T47D (cell line): ENCODE measurements at regions not wholly inside any gene's neighbourhood (a gene's known extent, or its start where the extent isn't known, plus 50 kb on each side); places are given as distances from the start of the nearest gene placed in this dataset.

ENCODE experiments used
- DNase-seq, 2 experiments: peaks; one replicate each; pipeline versions ENCODE4 v3.0.0 to v3.0.0-alpha.2; 2011 to 2012; ENCODE audit warnings: low read depth in 1 of 2, low spot score in 1 of 2
- JUND ChIP-seq: IDR thresholded peaks from 2 replicates; pipeline ENCODE4 v1.6.1; 2012; ENCODE audit warnings: low read depth
- in situ Hi-C: cut with HindIII; loops from 2 replicates; pipeline ENCODE4 v1.10.0; 2016; ENCODE audit warnings: low sequenced_read_pairs, low pct_unique_long_range_greater_than_20kb

GRCh38 chr13:56189978-56190377, 950.7 kb upstream of the PRR20A start:
- DNase-seq, result no peak
- TF ChIP-seq JUND, result no peak
- in situ Hi-C loops, result no loop called here

DNA sequence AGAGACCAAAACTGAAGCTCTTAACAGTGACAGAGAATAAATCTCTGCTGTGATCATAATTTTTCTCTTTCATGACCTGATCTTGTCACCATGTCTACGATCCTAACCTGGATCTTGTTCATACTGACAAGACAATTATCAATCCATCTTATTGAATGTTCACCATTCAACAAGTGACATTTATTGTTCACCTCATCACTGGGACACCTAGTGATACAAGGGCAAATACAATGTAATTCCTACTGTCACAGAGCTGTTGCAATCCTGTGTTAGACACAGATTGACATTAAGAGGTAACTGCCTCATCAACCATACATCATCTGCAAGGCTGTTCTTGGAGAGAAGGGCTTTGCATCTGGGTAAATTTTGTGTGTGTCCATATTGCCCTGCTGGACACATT, 942.4 kb upstream of the PRR20A start:
- no peak for DNase-seq
- no peak for TF ChIP-seq JUND
- in situ Hi-C loops, result no loop called here

DNA sequence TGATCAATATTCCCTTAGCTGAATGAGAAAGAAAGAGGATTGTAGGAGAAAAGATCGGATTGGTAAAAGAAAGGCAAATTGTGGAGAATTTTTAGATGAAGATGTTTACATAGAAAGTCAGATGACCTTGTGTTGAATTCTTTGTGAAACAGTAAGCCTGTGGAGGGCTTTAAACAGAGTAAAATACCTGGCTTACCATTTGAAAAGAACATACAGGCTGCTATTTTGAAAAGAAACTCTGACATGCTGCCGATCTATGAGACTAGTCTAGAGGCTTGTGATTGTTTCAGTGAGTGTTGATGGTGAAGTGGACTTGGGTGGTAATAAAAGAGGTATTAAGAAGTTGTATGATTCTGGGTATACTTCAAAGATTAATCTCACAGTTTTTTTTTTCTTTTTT, 938.9 kb upstream of the PRR20A start:
- in situ Hi-C loops, result no loop called here
- TF ChIP-seq JUND, result no peak
- no peak for DNase-seq

- no peak for TF ChIP-seq JUND
- in situ Hi-C loops, result no loop called here
- DNase-seq, result no peak
Observed at GRCh38 chr13:56216221-56216620, 924.5 kb upstream of the PRR20A start.

- no peak for TF ChIP-seq JUND
- in situ Hi-C loops, result no loop called here
- no peak for DNase-seq
Observed at GRCh38 chr13:56247692-56248091, 893.0 kb upstream of the PRR20A start.

DNA sequence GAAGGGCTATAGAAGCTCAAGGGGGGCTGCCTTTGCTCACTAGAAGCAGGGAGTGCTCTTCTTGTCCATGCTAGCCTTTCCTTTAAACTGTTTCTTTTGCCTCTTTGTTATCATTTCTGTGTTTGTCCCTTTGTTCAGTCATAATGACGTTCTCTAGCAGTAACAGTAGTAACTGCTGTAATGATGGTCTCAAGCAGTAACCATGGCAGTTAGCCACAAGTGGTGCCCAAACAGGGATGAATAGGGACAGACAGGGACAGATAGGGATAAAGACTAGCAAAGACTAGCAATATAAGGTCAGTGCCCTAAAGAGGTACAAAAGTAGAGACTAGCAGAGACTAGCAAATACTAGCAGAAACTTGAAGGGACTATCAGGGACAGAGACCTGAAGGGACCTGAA, 869.0 kb upstream of the PRR20A start:
- DNase-seq, result no peak
- TF ChIP-seq JUND, result no peak
- in situ Hi-C loops, result no loop called here

GRCh38 chr13:56283262-56283828, 857.4 kb upstream of the PRR20A start:
- TF ChIP-seq JUND, result no peak
- in situ Hi-C loops, result no loop called here
- no peak for DNase-seq

- in situ Hi-C loops, result no loop called here
- no peak for TF ChIP-seq JUND
Observed at GRCh38 chr13:56299650-56300049, 841.1 kb upstream of the PRR20A start.

DNA sequence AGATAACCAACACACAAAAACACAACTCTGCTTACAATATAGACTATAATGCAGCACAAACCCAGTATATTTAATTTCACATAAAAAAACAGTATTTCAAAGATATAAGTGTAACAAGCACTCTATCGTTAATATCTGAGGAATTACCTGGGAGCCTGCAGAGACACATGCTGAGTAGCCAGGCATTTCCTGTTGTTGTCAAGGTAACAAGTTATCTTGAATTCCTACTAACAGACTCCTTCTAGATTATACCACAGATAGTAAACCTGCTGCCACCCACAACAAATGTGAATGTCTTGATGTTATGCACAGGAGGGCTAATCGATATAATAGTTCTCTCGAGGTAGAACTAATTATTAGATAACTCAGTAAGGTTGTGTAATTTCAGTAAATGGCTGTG, 826.0 kb upstream of the PRR20A start:
- in situ Hi-C loops, result no loop called here
- no peak for TF ChIP-seq JUND
- DNase-seq, result no peak

More at GRCh38 chr13:56299650-56300049, 841.1 kb upstream of the PRR20A start:
- DNase-seq, result no peak

GRCh38 chr13:56317841-56318240, 822.9 kb upstream of the PRR20A start:
- DNase-seq, result no peak
- in situ Hi-C loops, result no loop called here
- no peak for TF ChIP-seq JUND

DNA sequence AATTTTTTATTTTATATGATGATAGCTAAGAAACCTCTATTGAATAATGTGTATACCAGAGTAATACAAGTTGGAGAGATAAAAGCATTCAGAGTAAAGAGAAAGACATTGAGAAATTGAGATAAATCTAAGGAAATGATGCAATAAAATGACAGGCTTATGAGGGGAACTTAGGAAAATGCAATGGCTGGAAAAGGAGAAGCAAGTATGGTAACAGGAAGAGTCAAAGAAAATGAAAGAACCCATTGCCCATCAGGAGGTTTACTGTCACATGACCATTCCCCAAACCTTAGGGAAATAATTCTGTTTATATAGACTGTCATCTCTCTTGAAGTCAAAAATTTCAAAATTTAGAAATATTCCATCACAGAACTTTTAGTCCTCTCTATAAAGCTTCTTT, 808.0 kb upstream of the PRR20A start:
- in situ Hi-C loops, result no loop called here
- no peak for TF ChIP-seq JUND
- no peak for DNase-seq

DNA sequence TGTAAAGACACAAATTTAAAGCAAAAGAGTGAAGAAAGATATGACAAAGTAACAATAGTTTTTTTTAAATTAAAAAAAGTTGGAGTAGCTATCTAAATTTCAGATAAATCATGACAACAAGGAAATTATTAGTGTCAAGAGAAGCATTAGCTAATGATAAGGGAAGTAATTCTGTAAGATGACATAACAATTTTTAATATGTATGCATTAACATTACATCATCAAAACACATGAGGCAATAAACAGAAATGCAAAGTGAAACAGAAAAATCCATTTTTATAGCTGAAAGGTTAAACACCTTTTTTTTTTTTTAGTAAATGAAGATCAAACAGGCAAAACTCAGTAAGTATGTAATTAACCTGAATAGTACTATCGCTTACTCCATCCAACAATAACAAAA, 804.9 kb upstream of the PRR20A start:
- TF ChIP-seq JUND, result no peak
- no peak for DNase-seq
- in situ Hi-C loops, result no loop called here

DNA sequence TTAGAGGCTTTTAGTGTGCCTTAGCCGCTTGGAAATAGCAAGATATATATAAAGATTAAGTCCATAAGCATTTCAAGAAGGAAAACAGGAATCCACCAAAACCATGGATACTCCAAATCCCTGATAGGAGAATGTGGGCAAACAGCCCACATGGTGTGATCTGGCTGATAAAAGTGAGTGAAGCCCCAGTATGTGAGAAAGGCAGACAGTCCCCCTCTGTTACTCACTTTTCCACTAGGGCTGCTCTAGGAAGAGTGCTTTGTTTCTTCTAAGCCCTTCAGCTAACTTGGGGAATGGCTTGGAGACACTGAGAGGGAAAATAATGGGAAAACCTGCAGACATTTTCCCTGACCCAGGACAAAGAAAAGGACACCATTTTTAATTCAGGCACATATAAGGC, 802.3 kb upstream of the PRR20A start:
- in situ Hi-C loops, result no loop called here
- no peak for DNase-seq
- no peak for TF ChIP-seq JUND

- no peak for TF ChIP-seq JUND
- DNase-seq, result no peak
- in situ Hi-C loops, result no loop called here
Observed at GRCh38 chr13:56347014-56347413, 793.7 kb upstream of the PRR20A start.

DNA sequence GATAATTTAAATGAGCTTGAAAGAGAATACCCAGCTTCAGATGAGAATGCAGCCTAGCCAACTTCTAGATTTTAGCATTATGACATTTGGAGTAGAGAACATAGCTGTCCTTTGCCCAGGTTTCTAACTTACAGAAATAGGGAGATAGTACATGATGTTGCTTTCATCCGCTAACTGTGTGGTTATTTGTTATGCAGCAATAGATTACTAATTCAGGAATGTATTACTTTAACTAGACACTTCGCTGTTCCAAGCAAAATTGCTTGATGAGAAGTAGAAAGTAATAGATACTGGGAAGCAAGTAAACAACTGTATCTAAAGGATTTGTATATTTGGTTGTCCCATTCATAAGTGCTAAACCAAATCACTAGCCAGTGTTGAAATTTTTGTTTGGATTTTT, 790.9 kb upstream of the PRR20A start:
- DNase-seq, result no peak
- no peak for TF ChIP-seq JUND
- in situ Hi-C loops, result no loop called here
